ENCODE measurements at regions not wholly inside any gene's neighbourhood (a gene's known extent, or its start where the extent isn't known, plus 50 kb on each side); places are given as distances from the start of the nearest gene placed in this dataset.

DNA sequence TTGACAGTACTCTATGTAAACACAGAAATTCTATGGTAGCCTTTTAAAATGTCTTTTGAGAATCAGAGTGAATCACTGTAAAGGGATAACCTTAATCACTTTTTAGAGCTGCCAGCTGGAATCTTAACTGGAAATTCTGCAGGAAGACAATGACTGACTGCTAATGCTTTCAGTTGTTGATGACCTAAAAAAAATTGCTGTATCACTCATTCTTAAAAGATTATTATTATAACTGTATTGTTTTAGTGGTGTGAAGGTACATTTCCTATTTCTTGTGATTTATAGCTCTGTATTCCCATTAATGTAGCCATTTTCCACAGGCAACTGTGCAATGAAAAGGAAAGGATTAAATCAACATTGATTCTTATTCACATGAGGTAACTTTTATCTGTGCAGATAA lies 260.5 kb downstream of the CALCRL start:
- DNase-seq (ENCODE audit: extremely low read depth in 1 of 4, low spot score in 3 of 4) (no peak), FAIRE-seq (no peak), ATAC-seq (no peak)
- Histone ChIP-seq H3K27ac (ENCODE audit: extremely low read depth, low read depth, low read length) (no peak overlapping the region), H2AFZ (ENCODE audit: low read depth, low read length) (no peak overlapping the region), H3K79me2 (ENCODE audit: control insufficient read depth, insufficient read depth, low read length) (no peaks in the 10 kb centered on the region), H4K20me1 (replicated peaks; ENCODE audit: control insufficient read depth, insufficient read depth, low read length) (no peaks in the 10 kb centered on the region), H3K9me3 (replicated peaks; ENCODE audit: control insufficient read depth, insufficient read depth, low read depth, low read length) (no peaks in the 10 kb centered on the region), H3K4me3 (no peak overlapping the region), H3K9me1 (ENCODE audit: control insufficient read depth, insufficient read depth, low read length) (no peaks in the 10 kb centered on the region), H3K9ac (ENCODE audit: insufficient read depth in 1 of 2, low read depth in 2 of 2, low read length in 2 of 2) (no peak overlapping the region), H3K4me1 (replicated peaks in 1 of 2; ENCODE audit: control insufficient read depth in 2 of 2, insufficient read depth in 2 of 2, low read length in 2 of 2) (no peaks in the 10 kb centered on the region), H3K36me3 (ENCODE audit: control insufficient read depth, insufficient read depth, low read length) (no peaks in the 10 kb centered on the region), H3K4me2 (ENCODE audit: insufficient read depth, low read length) (no peak overlapping the region), H3K27me3 (ENCODE audit: control insufficient read depth in 2 of 2, insufficient read depth in 2 of 2, low read length in 2 of 2) (no peaks in the 10 kb centered on the region)
- in situ Hi-C loops (cut with MboI) (no loop called here), intact Hi-C loops (cut with micrococcal nuclease) (no loop called here)
- CTCF ChIA-PET (ENCODE audit: low intra/inter-chr PET ratio), result no interaction called here
- no TSS peak for BruUV-seq (replicated peaks)
- POLR2A ChIA-PET, result no interaction called here
- TF ChIP-seq IFI16 (CRISPR knock-in tag; IDR thresholded peaks at IDR 0.05), result no peak
- TF ChIP-seq CREM (IDR thresholded peaks at IDR 0.05; ENCODE audit: low read depth), result no peak
- TF ChIP-seq RBFOX2 (IDR thresholded peaks at IDR 0.05; ENCODE audit: low read depth, low read length), result no peak
- TF ChIP-seq, protein P1, sequence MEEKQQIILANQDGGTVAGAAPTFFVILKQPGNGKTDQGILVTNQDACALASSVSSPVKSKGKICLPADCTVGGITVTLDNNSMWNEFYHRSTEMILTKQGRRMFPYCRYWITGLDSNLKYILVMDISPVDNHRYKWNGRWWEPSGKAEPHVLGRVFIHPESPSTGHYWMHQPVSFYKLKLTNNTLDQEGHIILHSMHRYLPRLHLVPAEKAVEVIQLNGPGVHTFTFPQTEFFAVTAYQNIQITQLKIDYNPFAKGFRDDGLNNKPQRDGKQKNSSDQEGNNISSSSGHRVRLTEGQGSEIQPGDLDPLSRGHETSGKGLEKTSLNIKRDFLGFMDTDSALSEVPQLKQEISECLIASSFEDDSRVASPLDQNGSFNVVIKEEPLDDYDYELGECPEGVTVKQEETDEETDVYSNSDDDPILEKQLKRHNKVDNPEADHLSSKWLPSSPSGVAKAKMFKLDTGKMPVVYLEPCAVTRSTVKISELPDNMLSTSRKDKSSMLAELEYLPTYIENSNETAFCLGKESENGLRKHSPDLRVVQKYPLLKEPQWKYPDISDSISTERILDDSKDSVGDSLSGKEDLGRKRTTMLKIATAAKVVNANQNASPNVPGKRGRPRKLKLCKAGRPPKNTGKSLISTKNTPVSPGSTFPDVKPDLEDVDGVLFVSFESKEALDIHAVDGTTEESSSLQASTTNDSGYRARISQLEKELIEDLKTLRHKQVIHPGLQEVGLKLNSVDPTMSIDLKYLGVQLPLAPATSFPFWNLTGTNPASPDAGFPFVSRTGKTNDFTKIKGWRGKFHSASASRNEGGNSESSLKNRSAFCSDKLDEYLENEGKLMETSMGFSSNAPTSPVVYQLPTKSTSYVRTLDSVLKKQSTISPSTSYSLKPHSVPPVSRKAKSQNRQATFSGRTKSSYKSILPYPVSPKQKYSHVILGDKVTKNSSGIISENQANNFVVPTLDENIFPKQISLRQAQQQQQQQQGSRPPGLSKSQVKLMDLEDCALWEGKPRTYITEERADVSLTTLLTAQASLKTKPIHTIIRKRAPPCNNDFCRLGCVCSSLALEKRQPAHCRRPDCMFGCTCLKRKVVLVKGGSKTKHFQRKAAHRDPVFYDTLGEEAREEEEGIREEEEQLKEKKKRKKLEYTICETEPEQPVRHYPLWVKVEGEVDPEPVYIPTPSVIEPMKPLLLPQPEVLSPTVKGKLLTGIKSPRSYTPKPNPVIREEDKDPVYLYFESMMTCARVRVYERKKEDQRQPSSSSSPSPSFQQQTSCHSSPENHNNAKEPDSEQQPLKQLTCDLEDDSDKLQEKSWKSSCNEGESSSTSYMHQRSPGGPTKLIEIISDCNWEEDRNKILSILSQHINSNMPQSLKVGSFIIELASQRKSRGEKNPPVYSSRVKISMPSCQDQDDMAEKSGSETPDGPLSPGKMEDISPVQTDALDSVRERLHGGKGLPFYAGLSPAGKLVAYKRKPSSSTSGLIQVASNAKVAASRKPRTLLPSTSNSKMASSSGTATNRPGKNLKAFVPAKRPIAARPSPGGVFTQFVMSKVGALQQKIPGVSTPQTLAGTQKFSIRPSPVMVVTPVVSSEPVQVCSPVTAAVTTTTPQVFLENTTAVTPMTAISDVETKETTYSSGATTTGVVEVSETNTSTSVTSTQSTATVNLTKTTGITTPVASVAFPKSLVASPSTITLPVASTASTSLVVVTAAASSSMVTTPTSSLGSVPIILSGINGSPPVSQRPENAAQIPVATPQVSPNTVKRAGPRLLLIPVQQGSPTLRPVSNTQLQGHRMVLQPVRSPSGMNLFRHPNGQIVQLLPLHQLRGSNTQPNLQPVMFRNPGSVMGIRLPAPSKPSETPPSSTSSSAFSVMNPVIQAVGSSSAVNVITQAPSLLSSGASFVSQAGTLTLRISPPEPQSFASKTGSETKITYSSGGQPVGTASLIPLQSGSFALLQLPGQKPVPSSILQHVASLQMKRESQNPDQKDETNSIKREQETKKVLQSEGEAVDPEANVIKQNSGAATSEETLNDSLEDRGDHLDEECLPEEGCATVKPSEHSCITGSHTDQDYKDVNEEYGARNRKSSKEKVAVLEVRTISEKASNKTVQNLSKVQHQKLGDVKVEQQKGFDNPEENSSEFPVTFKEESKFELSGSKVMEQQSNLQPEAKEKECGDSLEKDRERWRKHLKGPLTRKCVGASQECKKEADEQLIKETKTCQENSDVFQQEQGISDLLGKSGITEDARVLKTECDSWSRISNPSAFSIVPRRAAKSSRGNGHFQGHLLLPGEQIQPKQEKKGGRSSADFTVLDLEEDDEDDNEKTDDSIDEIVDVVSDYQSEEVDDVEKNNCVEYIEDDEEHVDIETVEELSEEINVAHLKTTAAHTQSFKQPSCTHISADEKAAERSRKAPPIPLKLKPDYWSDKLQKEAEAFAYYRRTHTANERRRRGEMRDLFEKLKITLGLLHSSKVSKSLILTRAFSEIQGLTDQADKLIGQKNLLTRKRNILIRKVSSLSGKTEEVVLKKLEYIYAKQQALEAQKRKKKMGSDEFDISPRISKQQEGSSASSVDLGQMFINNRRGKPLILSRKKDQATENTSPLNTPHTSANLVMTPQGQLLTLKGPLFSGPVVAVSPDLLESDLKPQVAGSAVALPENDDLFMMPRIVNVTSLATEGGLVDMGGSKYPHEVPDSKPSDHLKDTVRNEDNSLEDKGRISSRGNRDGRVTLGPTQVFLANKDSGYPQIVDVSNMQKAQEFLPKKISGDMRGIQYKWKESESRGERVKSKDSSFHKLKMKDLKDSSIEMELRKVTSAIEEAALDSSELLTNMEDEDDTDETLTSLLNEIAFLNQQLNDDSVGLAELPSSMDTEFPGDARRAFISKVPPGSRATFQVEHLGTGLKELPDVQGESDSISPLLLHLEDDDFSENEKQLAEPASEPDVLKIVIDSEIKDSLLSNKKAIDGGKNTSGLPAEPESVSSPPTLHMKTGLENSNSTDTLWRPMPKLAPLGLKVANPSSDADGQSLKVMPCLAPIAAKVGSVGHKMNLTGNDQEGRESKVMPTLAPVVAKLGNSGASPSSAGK (IDR thresholded peaks at IDR 0.05), result no peak
- TF ChIP-seq, protein P2, sequence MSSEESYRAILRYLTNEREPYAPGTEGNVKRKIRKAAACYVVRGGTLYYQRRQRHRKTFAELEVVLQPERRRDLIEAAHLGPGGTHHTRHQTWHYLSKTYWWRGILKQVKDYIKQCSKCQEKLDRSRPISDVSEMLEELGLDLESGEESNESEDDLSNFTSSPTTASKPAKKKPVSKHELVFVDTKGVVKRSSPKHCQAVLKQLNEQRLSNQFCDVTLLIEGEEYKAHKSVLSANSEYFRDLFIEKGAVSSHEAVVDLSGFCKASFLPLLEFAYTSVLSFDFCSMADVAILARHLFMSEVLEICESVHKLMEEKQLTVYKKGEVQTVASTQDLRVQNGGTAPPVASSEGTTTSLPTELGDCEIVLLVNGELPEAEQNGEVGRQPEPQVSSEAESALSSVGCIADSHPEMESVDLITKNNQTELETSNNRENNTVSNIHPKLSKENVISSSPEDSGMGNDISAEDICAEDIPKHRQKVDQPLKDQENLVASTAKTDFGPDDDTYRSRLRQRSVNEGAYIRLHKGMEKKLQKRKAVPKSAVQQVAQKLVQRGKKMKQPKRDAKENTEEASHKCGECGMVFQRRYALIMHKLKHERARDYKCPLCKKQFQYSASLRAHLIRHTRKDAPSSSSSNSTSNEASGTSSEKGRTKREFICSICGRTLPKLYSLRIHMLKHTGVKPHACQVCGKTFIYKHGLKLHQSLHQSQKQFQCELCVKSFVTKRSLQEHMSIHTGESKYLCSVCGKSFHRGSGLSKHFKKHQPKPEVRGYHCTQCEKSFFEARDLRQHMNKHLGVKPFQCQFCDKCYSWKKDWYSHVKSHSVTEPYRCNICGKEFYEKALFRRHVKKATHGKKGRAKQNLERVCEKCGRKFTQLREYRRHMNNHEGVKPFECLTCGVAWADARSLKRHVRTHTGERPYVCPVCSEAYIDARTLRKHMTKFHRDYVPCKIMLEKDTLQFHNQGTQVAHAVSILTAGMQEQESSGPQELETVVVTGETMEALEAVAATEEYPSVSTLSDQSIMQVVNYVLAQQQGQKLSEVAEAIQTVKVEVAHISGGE (CRISPR knock-in tag; IDR thresholded peaks at IDR 0.05), result no peak
- TF ChIP-seq STAT5A (IDR thresholded peaks at IDR 0.05; ENCODE audit: borderline replicate concordance, low read length), result no peak
- no peak for TF ChIP-seq POU5F1 (IDR thresholded peaks at IDR 0.05; ENCODE audit: borderline replicate concordance, low read depth, low read length, partially characterized antibody)
- no peak for TF ChIP-seq MEIS2 (IDR thresholded peaks at IDR 0.05; ENCODE audit: partially characterized antibody)

Measured in K562 (cell line).